ENCODE measurements at regions not wholly inside any gene's neighbourhood (a gene's known extent, or its start where the extent isn't known, plus 50 kb on each side); places are given as distances from the start of the nearest gene placed in this dataset.
"Not testable (repeated sequence)": the region's sequence is repeated elsewhere in the genome, so short reads cannot be mapped to it uniquely, and the experiment has no call there.

- no peak for DNase-seq
These were observed 581.3 kb downstream of the TMEM121 start for GRCh38 chr14:106107703-106108102.

- no peak for DNase-seq
These were observed 583.0 kb downstream of the TMEM121 start for GRCh38 chr14:106109337-106109736.

- DNase-seq = no peak
These were observed 589.0 kb downstream of the TMEM121 start for GRCh38 chr14:106115401-106115800.

GRCh38 chr14:106116339-106116930, 590.1 kb downstream of the TMEM121 start:
- not testable (repeated sequence) for DNase-seq

DNA sequence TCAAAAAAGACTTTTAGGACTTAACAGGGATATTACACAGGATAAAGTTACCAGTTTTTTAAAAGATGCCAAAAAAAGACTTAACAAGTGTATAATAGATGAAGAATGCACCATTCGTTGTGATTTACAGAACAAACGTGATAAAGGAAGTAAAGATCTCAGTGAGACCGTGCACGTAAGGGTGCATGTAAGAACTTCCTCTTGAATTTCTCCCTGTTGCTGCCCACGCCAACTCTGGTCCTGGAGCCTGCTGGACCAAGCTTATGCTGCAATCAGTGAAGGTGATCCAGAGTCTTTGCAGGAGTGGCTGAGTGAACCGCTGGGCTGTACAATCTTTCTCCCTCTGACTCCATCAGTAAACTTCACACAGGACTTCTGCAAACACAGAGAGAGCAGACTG, 593.7 kb downstream of the TMEM121 start:
- DNase-seq = no peak

GRCh38 chr14:106129274-106129673, 602.9 kb downstream of the TMEM121 start:
- peak; percentile 10 for DNase-seq

- DNase-seq = not testable (repeated sequence)
These were observed 603.7 kb downstream of the TMEM121 start for GRCh38 chr14:106129904-106130661.

GRCh38 chr14:106133126-106133525, 606.7 kb downstream of the TMEM121 start:
- DNase-seq = not testable (repeated sequence)

DNA sequence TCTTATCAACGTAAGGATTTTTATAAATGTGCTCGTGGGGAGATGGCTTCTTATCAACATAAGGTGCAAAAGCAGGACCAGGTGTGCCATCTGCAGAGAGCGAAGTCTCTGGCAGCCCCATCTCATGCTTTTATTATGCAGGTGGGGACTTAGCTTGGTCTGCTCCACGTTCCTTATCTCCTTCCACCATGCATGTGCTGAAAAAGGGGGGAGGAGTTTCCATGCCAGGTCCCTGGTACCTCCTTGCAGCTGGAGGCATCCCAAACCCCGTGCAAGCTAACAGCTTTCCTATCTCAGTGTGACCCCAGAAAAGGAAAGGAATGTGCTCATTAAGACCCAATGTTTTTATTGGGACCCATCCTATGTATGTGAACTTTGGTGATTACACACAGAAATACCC, 608.5 kb downstream of the TMEM121 start:
- DNase-seq = no peak

DNA sequence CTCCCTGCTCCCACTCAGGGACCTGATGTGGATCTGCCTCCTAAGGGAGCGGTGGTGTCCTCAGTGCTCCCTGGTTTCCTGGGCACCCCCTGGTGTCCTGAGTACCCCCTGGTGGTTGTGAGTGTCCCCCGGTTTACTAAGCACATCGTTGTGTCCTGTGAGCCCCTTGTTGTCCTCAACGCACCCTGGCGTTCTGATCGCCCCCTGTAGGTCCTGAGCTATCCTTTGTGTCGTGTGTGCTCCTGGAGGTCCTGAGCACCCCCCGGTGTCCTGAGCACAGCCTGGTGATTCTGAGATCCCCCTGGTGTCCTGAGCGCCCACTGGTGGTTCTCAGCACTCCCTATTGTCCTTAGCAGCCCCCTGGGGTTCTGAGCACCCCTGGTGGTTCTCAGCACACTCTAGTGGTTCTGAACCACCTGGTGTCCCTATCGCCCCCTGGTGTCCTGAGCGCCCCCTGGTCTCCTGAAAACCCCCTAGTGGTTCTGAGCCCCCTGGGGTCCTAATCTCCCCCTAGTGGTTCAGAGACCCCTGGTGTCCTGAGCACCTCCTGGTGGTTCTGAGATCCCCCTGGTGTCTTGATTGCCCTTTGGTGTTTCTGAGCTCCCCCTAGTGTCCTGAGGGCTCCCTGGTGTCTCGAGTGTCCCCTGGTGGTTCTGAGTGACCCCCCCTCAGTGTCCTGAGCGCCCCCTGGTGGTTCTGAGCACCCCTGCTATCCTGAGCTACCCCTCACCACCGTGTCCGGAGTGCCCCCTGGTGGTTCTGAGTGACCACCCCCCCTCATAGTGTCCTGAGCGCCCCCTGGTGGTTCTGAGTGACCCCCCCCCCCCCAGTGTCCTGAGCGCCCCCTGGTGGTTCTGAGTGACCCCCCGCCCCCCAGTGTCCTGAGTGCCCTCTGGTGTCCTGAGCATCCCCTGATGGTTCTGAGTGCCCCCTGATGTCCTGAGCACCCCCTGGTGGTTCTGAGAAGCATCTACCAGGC, 615.1 kb downstream of the TMEM121 start:
- DNase-seq = no peak

DNA sequence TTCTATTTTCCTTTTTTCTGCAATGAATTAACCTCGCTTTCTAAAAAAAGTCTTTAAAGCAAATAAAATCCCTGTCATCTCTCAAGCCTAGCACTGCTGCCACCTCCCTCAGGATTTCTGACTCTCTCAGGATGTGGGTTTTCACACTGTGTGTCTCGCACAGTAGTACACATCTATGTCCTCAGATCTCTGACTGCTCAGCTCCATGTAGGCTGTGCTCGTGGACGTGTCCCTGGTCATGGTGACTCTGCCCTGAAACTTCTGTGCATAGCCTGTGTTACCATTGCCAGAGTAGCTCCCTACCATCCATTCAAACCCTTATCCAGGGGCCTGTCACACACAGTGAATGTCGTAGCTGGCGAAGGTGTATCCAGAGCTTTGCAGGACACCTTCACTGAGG, 619.3 kb downstream of the TMEM121 start:
- not testable (repeated sequence) for DNase-seq

- DNase-seq = not testable (repeated sequence)
These were observed 627.1 kb downstream of the TMEM121 start for GRCh38 chr14:106153362-106153955.

DNA sequence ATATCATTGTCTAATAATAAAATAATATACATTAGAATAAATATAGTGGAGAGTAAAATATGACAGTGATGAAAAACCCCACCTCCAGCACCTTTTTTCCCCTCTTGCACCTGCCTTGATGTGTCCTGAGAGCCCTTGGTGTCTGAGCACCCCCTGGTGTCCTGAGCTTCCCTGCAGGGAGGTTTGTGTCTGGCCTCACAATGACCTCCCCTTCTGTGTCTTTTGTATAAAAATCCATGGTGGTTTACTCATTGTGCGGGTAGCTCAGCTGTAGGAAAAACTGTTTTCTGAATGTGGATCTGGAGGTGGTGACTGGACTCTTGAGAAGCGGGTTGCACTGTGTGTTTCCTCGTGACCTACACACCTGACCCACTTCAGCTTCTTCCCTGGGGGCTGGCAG, 636.9 kb downstream of the TMEM121 start:
- DNase-seq = no peak

- DNase-seq = not testable (repeated sequence)
These were observed 637.4 kb downstream of the TMEM121 start for GRCh38 chr14:106163812-106164211.

DNA sequence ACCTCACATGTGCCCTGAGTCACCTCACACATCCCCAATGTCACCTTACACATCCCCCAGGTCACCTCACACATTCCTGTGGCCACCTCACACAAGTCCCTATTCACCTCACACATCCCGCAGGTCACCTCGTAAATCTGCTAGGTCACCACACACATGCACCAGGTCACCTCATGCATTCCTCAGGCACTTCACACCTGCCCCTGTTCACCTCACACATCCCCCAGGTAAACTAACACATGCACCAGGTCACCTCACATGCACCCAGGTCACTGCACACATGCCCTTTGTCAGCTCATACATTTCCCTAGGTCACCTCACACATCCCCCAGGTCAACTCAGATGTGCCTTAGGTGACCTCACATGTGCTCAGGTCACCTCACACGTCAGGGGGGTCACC, 639.8 kb downstream of the TMEM121 start:
- DNase-seq = no peak

DNA sequence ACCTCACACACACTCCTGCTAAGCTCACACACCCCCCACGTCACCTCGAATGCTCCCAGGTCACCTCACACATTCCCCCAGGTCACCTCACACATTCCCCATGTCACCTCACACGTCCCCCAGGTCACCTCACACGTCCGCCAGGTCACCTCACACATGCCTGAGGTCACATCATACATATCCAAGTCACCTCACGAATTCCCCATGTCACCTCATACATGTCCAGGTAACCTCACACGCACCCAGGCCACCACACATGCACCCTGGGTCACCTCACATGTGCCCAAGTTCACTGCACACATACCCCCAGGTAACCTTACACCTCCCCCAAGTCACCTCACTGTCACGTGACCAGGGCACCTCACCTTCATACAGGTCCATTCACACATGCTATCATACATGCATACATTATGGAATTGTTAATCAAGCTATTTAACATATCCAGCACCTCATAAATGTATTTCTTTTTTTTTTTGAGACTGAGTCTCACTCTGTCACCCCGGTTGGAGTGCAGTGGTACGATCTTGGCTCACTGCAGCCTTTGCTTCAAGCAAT, 640.3 kb downstream of the TMEM121 start:
- DNase-seq = no peak

DNA sequence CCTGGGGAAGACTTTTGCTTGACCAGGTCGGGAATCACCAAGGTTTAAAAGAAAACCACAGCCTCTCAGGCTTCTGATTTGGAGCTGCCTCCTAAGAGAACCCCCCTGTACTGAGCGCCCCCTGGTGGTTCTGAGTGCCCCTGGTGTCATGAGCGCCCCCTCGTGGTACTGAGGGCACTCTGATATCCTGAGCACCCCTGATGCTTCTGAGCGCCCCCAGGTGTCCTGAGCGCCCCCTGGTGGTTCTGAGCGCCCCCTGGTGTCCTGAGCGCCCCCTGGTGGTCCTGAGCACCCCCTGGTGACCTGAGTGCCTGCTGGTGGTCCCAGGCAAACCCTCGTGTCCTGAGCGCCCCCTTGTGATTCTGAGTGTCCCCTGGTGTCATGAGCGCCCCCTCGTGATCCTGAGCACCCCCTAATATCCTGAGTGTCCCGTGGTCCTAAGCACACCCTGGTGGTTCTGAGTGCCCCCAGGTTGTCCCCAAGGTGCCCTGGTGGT, 643.8 kb downstream of the TMEM121 start:
- DNase-seq = not testable (repeated sequence)

DNA sequence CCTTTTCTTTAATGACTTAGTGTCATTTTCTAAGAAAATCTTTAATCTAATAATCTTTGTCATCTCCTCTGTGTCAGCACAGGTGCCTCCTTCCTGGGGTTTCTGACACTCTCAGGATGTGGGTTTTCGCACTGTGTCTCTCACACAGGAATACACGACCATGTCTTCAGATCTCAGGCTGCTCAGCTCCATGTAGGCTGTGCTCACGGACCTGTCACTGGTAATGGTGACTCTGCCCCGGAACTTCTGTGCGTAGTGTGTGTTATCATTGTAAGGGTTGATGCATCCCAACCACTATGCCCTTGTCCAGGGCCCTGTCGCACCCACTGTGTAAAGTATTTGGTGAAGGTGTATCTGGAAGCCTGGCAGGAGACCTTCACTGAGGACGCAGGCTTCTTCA, 647.8 kb downstream of the TMEM121 start:
- DNase-seq = no peak

GRCh38 chr14:106177266-106178246, 651.2 kb downstream of the TMEM121 start:
- DNase-seq = not testable (repeated sequence)

GRCh38 chr14:106179761-106180160, 653.4 kb downstream of the TMEM121 start:
- no peak for DNase-seq

GRCh38 chr14:106184771-106185170, 658.4 kb downstream of the TMEM121 start:
- DNase-seq = not testable (repeated sequence)

Measured in GF-D8 (cell line).